ENCODE measurements at regions not wholly inside any gene's neighbourhood (a gene's known extent, or its start where the extent isn't known, plus 50 kb on each side); places are given as distances from the start of the nearest gene placed in this dataset.

GRCh38 chr5:111948092-111948841 is 191.3 kb upstream of the NREP start:
- TF ChIP-seq TAF1 (IDR thresholded peaks at IDR 0.05; ENCODE audit: borderline replicate concordance, low read depth, low read length) (no peak), POLR2AphosphoS5 (IDR thresholded peaks at IDR 0.05; ENCODE audit: low read depth, low read length) (no peak)
